Smooth muscle cell (in vitro differentiated cells): ENCODE measurements at regions not wholly inside any gene's neighbourhood (a gene's known extent, or its start where the extent isn't known, plus 50 kb on each side); places are given as distances from the start of the nearest gene placed in this dataset.

Experiments
- DNase-seq: peaks from one replicate; lab custom pipeline; 2025; ENCODE audit not compliant: unreplicated experiment; lab: John Stamatoyannopoulos, UW
- H2AFZ ChIP-seq: fragments of 200-600 bp; sonication (generic); 2 replicates; pipeline ENCODE4 v1.6.0; 2016; ENCODE audit warnings: antibody characterized with exemption, low read depth, mild to moderate bottlenecking
- H3F3A ChIP-seq: fragments of 200-600 bp; sonication (generic); 2 replicates; pipeline ENCODE4 v1.6.0; 2017; ENCODE audit warnings: antibody characterized with exemption, low read depth
- H3K27ac ChIP-seq: fragments of 200-600 bp; sonication (generic); 2 replicates; pipeline ENCODE4 v1.5.1; 2016; ENCODE audit warnings: low read depth, mild to moderate bottlenecking
- H3K27me3 ChIP-seq: fragments of 200-600 bp; sonication (generic); 2 replicates; pipeline ENCODE4 v1.6.1; 2016; ENCODE audit warnings: low read depth, mild to moderate bottlenecking
- H3K36me3 ChIP-seq: fragments of 200-600 bp; sonication (generic); 2 replicates; pipeline ENCODE4 v1.5.1; 2016; ENCODE audit warnings: low read depth
- H3K4me1 ChIP-seq: fragments of 200-600 bp; sonication (generic); 2 replicates; pipeline ENCODE4 v1.5.1; 2016; ENCODE audit warnings: low read depth
- H3K4me2 ChIP-seq: fragments of 200-600 bp; sonication (generic); 2 replicates; pipeline ENCODE4 v1.6.0; 2016; ENCODE audit warnings: mild to moderate bottlenecking
- H3K4me3 ChIP-seq: fragments of 200-600 bp; sonication (generic); 2 replicates; pipeline ENCODE4 v1.5.1; 2016; ENCODE audit warnings: mild to moderate bottlenecking
- H3K79me2 ChIP-seq: fragments of 200-600 bp; sonication (generic); 2 replicates; pipeline ENCODE4 v1.6.0; 2016; ENCODE audit warnings: low read depth, mild to moderate bottlenecking
- H3K9ac ChIP-seq: fragments of 200-600 bp; sonication (generic); 2 replicates; pipeline ENCODE4 v1.6.0; 2016; ENCODE audit warnings: low read depth
- H3K9me3 ChIP-seq: fragments of 200-600 bp; sonication (generic); replicated peaks from 2 replicates; pipeline ENCODE4 v1.5.1; 2016; ENCODE audit warnings: low read depth
- H4K20me1 ChIP-seq: fragments of 200-600 bp; sonication (generic); 2 replicates; pipeline ENCODE4 v1.6.0; 2016; ENCODE audit warnings: low read depth
- CTCF ChIP-seq: fragments of 200-600 bp; sonication (generic); IDR thresholded peaks from 2 replicates; pipeline ENCODE4 v1.5.1; 2017; ENCODE audit warnings: borderline replicate concordance, mild to moderate bottlenecking, antibody characterized with exemption; ENCODE audit not compliant: insufficient read depth, poor library complexity, severe bottlenecking
- WGBS: methylation state at CpG from one replicate; pipeline ENCODE4 v1.1.7; 2016; ENCODE audit warnings: low lambda C conversion rate; 5-methylcytosine and 5-hydroxymethylcytosine counted together

GRCh38 chr6:103396768-103397167 lies 1463.0 kb downstream of the HACE1 start:
- H3K9ac ChIP-seq, result no peak overlapping the region
- no peaks in the 10 kb centered on the region for H3K9me3 ChIP-seq
- no peak overlapping the region for H2AFZ ChIP-seq
- WGBS, result 69% methylated on average over 2 of the region's 2 CpGs
- no peaks in the 10 kb centered on the region for H3F3A ChIP-seq
- no peaks in the 10 kb centered on the region for H3K79me2 ChIP-seq
- H3K4me2 ChIP-seq, result no peak overlapping the region
- TF ChIP-seq CTCF, result no peak
- no peak overlapping the region for H3K27ac ChIP-seq
- no peaks in the 10 kb centered on the region for H3K36me3 ChIP-seq
- DNase-seq, result no peak
- no peaks in the 10 kb centered on the region for H3K4me1 ChIP-seq
- H3K27me3 ChIP-seq, result no peaks in the 10 kb centered on the region
- H3K4me3 ChIP-seq, result no peak overlapping the region
- no peaks in the 10 kb centered on the region for H4K20me1 ChIP-seq

GRCh38 chr6:103379272-103379671 lies 1480.4 kb downstream of the HACE1 start:
- no peaks in the 10 kb centered on the region for H3K79me2 ChIP-seq
- H3K9me3 ChIP-seq, result no peaks in the 10 kb centered on the region
- no peak overlapping the region for H3K4me3 ChIP-seq
- H3K9ac ChIP-seq, result no peak overlapping the region
- H2AFZ ChIP-seq, result no peak overlapping the region
- TF ChIP-seq CTCF, result no peak
- H3K4me2 ChIP-seq, result no peak overlapping the region
- no peaks in the 10 kb centered on the region for H3K36me3 ChIP-seq
- H3K4me1 ChIP-seq, result no peaks in the 10 kb centered on the region
- no peaks in the 10 kb centered on the region for H3F3A ChIP-seq
- no peaks in the 10 kb centered on the region for H4K20me1 ChIP-seq
- H3K27ac ChIP-seq, result no peak overlapping the region
- H3K27me3 ChIP-seq, result no peaks in the 10 kb centered on the region
- 88% methylated on average over 2 of the region's 2 CpGs for WGBS
- DNase-seq, result no peak

DNA sequence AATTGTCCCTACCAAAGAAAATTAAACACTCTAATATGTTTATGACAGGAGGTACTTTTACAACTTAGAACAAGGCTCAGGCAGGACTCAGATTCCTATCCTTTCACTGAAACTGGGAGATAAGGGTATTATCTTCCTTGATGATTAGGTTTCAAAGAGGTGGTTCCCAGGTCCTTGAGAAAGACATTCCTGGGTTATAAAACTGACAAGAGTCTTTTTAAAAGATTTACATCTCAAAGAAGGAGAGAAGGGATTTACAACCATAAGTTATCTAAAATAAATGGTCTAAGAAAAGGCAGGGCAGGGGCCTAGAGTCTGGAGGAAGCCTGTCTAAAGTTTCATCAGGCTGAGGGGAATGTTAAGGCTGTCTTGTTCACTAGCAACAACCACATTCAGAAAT lies 1492.5 kb downstream of the HACE1 start:
- no peaks in the 10 kb centered on the region for H4K20me1 ChIP-seq
- H3K79me2 ChIP-seq, result no peaks in the 10 kb centered on the region
- H3K27me3 ChIP-seq, result no peaks in the 10 kb centered on the region
- no peak overlapping the region for H3K4me2 ChIP-seq
- no peak overlapping the region for H3K9ac ChIP-seq
- no peaks in the 10 kb centered on the region for H3K36me3 ChIP-seq
- TF ChIP-seq CTCF, result no peak
- H2AFZ ChIP-seq, result peak overlapping the region; percentile 21
- H3K4me1 ChIP-seq, result peaks cover 8% of the 10 kb centered on the region
- H3K4me3 ChIP-seq, result no peak overlapping the region
- no peak for DNase-seq
- no peaks in the 10 kb centered on the region for H3F3A ChIP-seq
- no peak overlapping the region for H3K27ac ChIP-seq
- H3K9me3 ChIP-seq, result no peaks in the 10 kb centered on the region

DNA sequence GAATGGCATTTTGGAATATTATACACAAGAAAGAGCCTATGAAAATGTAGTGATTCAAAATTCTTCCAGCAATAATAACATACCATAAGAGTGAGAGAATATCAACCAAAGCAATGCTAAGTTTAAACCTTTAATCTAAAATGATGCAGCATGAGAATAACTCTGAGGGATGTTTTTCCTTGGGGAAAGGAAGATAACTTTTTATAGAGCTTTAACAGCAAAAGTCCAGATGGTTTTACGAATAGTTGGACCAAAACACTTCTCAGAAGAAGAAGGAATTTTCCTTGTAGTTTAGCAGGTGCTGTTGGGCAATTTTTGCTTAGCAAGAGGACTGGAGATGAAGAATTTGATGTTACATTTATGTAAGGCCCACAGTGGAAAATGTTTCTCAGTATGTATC lies 1503.2 kb downstream of the HACE1 start:
- H3K9ac ChIP-seq, result no peak overlapping the region
- no peaks in the 10 kb centered on the region for H3K9me3 ChIP-seq
- H3K27ac ChIP-seq, result no peak overlapping the region
- H3K4me2 ChIP-seq, result no peak overlapping the region
- H3K36me3 ChIP-seq, result no peaks in the 10 kb centered on the region
- no peaks in the 10 kb centered on the region for H4K20me1 ChIP-seq
- no peak for DNase-seq
- H3K79me2 ChIP-seq, result no peaks in the 10 kb centered on the region
- H3K4me3 ChIP-seq, result no peak overlapping the region
- TF ChIP-seq CTCF, result no peak
- H3K4me1 ChIP-seq, result no peaks in the 10 kb centered on the region
- WGBS, result 52% methylated on average over 1 of the region's 1 CpG
- no peaks in the 10 kb centered on the region for H3K27me3 ChIP-seq
- no peak overlapping the region for H2AFZ ChIP-seq
- H3F3A ChIP-seq, result no peaks in the 10 kb centered on the region
